NCI-H2227 (cell line): ENCODE measurements at regions not wholly inside any gene's neighbourhood (a gene's known extent, or its start where the extent isn't known, plus 50 kb on each side); places are given as distances from the start of the nearest gene placed in this dataset.
"Not testable (repeated sequence)": the region's sequence is repeated elsewhere in the genome, so short reads cannot be mapped to it uniquely, and the experiment has no call there.

Experiments
- DNase-seq: peaks from one replicate; lab custom pipeline; 2025; ENCODE audit not compliant: unreplicated experiment; lab: John Stamatoyannopoulos, UW

DNA sequence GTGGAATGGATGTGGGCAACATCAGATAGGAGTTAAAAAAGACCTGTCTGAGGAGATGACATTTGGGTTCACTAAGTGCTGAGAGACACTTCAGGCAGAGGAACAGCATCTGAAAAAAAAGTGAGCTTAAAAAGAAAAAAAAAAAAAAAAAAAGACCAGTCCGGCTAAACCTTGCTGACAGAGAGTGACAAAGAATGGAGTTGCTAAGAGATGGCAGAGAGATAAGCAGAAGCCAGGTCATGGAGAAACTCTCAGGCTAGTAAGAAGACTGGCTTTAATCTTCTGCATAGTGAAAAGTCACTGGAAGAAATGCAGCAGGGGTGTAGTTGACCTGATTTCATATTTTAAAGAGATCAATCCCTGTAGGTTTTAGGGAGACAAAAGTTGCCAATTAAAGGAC, 711.1 kb upstream of the SEMA3D start:
- DNase-seq = no peak

DNA sequence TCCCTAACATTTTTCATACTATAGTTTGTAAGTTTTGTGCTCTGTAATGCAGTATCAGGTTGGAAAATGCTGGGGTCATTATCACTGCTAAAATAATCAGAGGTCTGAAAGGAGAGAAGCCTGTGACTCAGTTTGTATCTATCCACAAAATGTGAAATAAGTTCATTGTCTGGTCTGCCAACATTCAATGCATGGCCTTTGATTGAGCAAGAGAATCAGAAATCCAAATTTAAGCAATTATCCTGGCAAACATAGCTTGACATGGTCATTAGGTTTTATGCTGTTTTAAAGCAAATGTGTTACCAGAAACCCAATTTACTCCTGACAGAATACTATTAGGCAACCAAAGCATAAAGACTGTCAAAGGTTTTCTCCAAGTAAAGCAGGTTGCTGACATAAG, 709.7 kb upstream of the SEMA3D start:
- no peak for DNase-seq

DNA sequence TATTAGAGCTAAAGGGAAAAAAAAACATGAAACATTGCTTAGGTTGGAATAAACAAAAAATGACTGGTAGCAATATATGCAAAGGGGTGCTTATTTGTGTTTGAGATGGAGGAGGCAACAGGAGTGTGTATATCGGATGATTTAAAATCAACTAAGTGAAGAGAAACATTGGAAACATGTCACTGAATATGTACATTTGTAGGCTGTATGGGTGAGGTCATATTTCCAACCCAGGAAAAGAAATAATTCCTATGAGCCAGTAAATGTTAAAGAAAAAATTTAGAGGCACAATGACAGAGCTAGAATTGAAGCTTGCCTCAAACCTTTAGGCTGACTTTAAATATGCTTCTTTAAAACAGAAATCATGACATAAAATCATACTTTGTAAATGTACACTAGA, 709.0 kb upstream of the SEMA3D start:
- no peak for DNase-seq

DNA sequence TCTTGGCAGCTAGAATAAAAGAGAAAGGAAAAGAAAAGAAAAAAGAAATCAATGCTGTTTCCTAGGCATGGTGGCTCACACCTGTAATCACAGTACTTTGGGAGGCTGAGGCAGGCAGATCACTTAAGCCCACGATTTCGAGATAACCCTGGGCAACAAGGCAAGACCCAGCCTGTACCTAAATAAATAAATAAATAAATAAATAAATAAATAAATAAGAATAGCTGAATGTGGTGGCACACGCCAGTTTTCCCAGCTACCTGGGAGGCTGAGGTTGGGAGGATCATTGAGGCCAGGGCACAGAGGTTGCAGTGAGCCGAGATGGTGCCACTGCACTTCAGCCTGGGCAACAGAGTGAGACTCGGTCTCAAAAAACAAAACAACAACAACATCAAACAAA, 705.0 kb upstream of the SEMA3D start:
- DNase-seq = not testable (repeated sequence)

DNA sequence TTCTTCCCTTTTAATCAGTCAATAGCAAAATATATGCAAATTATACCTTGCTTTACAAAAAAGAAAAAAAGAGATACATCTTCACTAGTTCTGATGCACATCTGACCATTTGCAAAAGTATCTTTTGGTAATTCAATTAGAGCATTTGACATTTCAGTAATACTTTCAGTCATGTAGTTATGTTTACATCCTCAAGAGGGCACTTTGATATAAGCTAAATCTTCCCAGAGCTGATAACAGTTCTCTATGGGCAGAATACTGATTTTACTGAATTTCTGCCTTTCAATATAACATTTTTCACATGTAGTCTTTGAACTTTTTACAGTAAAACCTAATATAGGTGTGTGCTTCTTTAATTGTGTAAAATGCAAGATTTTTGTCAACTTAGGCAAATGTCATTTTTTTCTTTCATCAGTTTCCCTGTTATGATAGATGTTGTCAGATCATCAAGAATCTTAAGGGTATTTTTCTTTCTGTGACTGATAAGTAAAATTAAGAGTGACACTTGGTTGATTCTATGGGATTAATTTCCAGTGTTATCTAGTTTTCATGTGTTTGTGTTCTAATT, 703.5 kb upstream of the SEMA3D start:
- DNase-seq = no peak

DNA sequence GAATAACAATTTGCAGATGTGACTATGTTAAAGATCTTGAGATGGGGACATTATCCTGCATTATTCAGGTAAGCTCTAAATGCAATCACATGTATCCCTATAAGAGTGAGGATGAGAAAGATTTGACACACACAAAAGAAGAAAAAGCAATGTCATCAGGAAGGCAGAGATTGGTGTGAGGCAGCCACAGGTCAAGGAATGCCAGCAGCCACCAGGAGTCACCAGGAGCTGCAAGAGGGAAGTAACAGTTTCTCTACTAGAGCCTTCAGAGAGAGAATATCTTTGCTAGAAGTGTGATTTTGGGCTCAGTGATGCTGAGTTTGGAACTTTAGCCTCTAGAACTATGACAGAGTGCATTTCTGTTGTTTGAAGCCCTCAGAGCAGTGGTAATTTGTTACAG, 700.3 kb upstream of the SEMA3D start:
- no peak for DNase-seq

DNA sequence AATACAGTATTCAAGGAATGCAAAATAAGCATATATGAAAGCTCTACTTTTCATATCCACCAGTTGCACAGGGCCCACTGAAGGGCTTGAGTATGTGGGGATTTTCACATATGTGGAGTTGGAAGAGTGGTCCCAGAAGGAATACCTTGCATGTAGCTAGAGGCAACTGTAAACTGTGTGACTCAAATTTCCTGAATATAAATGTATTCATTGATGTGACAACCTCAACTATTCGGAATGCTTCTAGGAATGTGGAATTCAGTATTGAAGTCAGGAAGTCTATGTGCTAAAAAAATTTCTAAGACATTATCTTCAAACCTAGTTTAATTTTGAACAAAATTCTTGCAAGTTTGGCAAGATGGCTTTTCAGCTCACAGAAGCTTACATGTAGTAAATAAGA, 695.5 kb upstream of the SEMA3D start:
- no peak for DNase-seq

DNA sequence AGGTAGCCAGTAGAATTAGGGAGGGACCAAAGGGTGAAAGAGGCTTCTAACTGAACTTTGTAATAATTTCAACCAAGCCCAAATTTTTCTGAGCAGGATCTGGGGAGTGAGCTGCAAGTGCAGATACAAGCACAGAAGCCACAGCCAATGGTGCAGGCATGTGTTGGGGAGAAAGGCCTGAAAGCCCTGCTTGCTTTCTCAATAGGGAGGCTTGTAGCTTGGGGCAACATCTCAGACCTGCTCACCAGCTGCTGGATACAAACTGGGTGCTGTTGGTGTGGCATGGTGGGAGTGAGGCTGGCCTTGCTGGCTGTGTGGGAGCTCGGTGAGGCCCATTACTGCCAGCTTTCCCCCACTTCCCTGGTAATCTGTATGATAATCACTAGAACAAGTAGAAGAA, 688.5 kb upstream of the SEMA3D start:
- no peak for DNase-seq

DNA sequence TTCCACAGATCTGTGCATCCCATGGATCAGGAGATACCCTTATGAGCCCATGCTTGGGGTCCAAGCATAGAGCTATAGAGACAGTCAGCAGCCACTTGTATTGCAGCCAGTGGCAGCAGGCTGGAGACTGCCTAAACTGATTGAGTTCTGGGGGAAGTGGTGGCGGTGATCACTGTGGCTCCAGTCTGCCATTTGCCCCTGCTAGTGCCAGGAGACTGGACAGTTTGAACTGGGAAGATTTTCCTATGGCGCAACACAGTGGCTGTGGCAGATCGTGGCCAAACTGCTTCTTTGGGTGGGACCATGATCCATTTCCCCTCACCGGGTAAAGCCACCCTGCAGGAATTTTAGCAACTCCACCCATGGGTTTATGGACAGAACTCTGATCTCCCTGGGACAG, 679.7 kb upstream of the SEMA3D start:
- DNase-seq = no peak

DNA sequence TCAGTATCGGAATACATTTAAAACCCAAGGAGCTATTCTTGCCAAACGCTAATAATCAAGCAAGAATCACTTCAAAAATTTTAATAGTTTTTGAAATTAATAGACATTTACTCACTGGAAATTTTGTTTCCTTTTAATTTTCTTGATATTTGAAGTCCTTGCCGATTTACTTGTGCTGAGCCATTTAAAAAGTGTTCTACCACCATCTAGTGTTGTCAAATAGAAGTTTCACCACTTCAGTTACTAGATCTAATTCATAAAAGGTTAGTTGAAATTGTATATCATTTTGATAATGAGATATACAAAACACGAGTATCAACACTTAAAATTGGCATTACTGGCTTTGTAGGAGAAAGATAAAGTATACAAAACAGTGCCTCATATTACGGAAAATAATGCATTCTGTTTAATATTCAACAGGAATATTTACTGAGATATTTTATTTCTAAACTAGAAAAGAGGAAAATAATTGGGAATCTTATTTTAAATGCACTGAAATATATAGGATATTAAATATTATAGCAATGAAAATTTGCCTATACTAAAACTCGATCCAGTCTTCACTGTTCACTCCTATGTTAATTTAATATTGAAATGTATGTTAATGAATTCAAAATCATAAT, 664.8 kb upstream of the SEMA3D start:
- DNase-seq = no peak

DNA sequence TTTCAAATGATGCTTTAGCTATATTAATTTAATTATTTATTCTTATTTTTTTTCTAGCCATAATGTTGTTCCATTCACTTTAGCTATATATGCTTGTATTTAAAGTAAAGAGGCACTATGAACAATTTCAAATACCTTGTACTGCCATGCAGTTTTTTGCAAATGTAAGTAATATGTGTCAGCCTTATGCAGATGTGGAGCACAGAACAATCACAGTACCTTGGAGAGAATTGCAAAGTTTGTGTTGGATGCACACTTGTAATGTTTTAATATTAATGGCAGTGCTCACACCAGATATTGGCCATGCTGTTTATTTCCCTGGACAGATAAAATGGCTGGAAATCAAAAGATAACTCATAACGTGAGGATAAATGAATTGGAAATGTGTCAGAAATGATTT, 663.5 kb upstream of the SEMA3D start:
- DNase-seq = no peak

DNA sequence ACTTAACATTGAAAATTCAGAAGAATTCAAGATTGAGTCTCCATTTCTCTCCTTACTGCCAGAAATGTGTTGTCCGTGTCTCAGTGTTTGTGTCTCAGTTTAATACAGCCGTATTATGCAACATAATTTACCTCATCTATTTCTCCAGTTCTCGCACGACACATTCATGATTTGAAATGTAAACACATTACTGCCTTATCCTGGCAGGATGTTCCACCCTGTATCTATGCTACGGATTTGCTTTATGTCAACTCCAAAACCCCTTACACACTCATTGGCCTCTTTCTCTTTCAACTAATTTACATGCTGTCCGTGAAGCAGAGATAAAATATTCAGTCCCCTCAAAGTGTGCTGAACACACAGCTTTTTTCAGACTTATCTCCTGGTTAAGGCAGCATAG, 653.7 kb upstream of the SEMA3D start:
- DNase-seq = no peak

DNA sequence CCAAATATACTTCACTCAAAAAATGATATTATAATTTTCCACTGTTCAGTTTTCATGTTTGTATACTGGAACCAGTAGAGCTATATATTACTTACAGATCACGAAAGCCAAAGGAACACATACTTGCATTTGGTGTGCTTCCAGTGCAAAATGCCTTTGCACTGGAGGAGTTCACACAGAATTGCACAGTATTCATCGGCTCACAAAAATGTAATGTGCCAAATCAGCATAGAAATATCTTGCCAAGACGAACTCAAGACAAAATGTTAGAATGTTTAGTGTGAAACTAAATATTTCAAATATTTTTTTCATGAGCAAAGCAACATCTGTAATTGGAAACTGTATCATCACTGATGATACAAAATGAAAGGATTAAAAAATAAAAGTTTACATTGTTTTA, 646.2 kb upstream of the SEMA3D start:
- no peak for DNase-seq

DNA sequence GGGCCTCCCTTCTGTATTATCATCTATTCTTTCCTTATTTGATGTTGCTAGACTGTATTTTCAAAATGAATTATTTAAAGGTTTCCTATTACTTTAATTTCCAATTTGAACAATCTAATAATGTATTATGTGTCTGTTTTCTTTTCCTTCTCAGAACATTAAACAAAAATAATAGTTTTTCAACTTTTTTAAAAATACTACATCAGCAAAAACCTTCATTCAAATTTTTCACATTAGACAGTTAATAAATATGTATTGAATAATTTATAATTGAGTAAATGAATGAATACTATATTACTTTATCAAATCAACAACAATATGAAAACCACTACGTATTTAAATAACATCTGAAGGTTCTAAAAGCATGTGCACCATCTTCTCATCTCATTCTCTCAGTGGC, 644.1 kb upstream of the SEMA3D start:
- DNase-seq = no peak

DNA sequence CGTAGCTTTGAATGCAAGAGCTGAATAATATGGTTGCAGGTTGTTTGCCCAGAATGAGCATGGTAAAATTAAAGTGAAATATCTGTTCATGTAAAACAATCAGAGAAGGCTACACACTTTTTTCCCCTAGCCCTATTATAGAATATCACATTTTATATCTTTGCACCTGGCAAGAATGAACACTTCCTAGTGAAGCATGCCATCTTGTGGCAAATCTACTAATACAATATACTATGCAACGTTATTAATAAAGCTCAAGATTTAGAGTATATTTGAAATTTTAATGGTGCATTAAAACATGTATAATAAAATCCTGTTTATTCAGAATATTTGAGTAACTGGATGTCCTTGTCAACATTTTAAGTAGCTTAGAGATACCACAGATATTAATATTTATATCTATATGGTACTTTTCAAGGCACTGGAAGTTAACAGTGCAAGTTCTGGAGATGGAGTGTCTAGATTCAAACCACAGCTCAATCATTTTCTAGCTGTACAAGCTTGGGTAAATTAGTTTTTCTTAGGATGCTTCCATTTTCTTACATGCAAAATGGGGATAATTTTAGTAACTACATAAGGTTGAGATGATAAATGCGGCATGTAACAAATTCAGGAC, 643.1 kb upstream of the SEMA3D start:
- DNase-seq = no peak

DNA sequence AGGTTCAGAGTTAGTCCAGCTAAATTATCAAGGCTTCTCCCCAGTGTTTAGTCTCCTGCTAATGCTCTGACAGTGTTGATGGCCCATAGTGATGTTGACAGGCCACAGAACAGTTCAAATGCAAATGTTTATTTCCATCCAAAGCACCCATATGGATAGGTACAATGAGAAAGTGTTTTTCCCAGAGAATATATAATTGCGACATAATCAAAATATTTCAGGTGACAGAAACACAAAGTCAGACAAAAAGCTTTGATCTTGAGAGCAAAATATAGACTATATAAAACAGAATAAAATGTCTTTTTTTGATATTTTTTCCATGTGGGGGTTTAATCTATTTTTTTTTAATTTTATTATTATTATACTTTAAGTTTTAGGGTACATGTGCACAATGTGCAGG, 642.3 kb upstream of the SEMA3D start:
- no peak for DNase-seq

DNA sequence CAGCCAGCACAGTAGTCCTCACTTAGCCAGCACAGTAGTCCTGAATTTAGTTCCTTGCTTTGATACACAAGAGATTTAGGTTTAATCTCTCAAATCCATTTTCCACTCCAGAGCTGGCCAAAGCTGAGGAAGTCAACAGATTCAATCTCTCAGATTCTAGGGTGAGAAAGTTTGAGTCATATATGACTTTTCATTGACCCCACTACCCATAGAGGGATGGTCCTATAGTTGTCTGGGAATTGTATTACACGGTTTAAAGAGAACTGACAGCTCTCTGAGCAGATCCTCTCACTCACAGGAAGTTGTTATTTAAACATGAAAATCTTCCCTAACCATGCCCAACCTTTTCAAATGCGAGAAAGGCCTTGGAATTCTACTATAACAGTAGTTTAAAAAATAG, 641.8 kb upstream of the SEMA3D start:
- no peak for DNase-seq

DNA sequence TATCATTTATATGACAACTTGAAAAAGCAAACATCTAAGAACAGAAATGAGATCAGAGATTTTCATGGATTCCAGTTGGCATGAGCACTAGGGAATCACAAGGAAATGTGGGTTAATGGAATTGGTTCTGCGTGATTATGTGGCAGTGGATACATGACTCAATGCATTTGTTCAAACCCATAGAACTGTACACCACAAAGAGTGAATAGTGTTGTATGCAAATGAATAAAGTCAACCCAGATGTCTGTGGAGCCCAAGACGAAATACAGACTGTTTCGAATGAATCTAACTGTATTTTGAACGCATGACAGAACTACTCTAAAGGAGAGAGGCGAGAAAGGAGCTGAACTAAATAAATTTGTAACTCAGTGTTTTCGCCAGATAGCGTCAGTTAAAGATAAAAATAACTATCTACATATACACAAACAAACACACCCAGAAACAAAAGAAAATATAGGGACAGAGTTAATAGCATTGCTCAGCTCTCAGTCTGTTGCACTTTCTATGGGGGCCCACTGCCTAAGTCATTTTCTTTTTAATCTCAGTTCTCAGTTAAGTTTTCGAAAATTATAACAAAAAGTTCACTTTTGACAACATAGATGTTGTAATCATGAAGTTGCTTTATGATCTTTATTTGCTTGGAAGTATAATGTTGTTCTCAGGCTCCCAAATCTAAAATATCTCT, 636.7 kb upstream of the SEMA3D start:
- DNase-seq = no peak

DNA sequence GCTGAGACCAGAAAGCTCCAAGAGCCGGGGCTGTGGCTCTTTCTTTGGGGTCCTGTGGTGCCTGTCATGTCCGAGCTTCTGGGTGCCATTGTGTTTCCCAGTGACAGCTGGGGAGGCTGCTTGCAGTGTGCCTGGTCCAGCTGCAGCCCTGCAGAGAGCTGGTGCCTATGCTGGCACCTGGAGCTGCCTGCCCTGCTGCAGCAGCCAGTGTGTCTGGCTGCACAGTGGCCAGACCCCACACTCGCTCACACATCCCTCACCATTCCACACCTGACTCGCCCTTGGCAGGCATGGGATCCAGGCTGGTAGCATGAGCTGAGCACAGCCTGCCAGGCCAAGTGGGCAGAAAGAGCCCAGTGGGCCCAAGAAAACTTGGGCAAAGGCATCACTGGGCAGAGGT, 635.1 kb upstream of the SEMA3D start:
- DNase-seq = no peak

DNA sequence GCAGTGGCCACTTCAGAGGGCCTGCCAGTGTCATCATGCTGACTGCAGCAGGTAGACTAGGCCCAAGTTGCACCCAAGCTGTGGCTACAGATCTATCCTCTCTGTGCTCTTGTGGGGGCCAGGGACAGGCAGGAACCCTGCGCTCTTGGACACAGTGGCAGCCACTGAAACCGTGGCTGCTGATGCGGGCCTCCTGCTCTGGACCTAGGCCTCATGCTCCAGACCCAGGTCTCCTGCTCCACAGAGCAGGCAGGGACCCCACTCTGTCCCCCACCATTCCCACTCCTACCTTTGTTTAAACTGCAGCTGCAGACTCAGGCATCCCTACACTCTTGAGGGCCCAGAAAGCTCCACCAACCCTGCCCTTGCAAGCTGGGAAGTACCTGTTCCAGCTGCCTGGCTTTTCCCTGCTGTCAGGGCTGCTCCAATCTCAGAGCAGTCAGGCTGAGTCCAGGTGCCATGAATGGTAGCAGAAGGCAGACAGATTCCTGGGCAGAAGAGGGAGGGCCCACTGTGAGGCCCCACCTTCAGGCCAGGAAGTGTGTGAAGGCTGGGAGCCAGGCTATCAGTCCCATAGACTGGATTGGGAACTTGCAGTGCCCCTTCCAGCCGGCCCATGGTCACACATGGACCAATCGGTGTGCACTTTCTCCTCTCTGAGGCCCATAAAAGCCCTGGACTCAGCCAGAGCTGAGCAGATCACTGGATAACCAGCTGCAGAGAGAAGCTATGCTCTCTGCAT, 634.0 kb upstream of the SEMA3D start:
- no peak for DNase-seq

DNA sequence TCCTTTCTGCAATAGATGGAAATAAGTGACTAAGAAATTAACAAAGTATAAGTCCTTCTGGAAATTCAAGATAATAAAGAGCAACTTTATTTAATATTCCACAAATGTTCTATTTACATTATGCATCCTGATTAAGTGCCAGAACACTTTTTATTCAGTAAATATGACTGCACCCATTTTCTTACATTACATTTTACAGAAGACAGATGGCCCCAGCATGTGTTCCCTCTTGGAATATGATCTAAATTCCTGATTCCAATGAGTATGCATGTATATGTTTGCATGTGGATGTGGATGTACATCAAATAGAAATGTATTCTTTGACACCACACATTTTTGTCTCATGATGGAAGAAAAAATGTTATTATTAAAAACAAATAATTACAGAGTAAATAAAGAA, 628.7 kb upstream of the SEMA3D start:
- no peak for DNase-seq

DNA sequence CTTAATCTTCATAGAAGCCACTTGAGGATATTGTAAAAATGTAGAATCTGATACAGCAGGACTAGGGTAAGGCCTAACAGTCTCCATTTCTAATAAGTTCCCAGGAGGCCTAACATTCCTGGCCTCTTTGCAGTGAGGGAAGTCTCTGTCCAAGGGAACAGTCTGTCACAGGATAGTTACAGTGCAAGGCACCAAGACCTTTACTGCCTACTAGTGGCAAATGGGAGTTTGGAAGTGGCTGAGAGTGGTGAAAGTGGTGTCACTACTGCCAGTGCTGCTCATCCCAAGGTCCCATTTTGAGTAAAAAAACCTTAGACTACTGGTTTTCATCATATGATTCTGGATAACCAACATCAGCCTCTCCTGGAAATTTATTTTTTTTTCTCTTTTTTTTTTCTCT, 619.5 kb upstream of the SEMA3D start:
- DNase-seq = no peak
